ENCODE measurements at regions not wholly inside any gene's neighbourhood (a gene's known extent, or its start where the extent isn't known, plus 50 kb on each side); places are given as distances from the start of the nearest gene placed in this dataset.

DNA sequence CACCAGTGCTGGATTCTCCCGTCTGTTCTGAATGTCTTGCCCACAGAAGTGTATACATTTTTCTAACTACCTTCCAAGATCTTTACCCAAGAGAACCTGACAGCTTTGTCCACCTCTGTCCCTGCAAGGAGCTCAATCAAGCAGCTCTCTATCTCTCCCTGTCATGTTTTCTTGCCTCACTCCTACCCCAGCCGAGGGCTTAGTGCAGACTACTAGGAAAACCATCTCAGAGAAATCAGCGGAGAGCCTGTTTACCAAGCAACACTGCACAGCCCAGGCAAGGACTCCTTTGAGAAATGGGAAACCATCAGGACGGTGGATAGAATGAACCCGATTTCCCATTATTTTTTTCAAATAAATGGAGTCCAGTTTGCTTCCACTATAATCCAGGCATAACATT, 250.7 kb upstream of the JARID2 start:
- CTCF ChIA-PET (ENCODE audit: unreplicated experiment) = no interaction called here
- H3K9me3 ChIP-seq (ENCODE audit: low read length) = no peaks in the 10 kb centered on the region
- no peak overlapping the region for H2AFZ ChIP-seq (ENCODE audit: low read length)
- POLR2A ChIA-PET = no interaction called here
- no peaks in the 10 kb centered on the region for H3K79me2 ChIP-seq (ENCODE audit: insufficient read depth, low read depth, low read length)
- no peaks in the 10 kb centered on the region for H3K36me3 ChIP-seq (ENCODE audit: insufficient read depth, low read length)
- no peaks in the 10 kb centered on the region for H3K9me2 ChIP-seq (ENCODE audit: insufficient read depth, low read length)
- no peak for DNase-seq (ENCODE audit: low spot score)
- intact Hi-C loops (cut with micrococcal nuclease; ENCODE audit: unreplicated experiment) = no loop called here
- H3K27ac ChIP-seq (ENCODE audit: low read depth, low read length, poor library complexity, severe bottlenecking) = no peak overlapping the region
- H3K4me1 ChIP-seq (ENCODE audit: insufficient read depth, low read length, poor library complexity, severe bottlenecking) = no peaks in the 10 kb centered on the region
- TF ChIP-seq EZH2phosphoT487 (IDR thresholded peaks at IDR 0.05; ENCODE audit: borderline replicate concordance, low read depth, low read length) = no peak
- TF ChIP-seq, protein P1, sequence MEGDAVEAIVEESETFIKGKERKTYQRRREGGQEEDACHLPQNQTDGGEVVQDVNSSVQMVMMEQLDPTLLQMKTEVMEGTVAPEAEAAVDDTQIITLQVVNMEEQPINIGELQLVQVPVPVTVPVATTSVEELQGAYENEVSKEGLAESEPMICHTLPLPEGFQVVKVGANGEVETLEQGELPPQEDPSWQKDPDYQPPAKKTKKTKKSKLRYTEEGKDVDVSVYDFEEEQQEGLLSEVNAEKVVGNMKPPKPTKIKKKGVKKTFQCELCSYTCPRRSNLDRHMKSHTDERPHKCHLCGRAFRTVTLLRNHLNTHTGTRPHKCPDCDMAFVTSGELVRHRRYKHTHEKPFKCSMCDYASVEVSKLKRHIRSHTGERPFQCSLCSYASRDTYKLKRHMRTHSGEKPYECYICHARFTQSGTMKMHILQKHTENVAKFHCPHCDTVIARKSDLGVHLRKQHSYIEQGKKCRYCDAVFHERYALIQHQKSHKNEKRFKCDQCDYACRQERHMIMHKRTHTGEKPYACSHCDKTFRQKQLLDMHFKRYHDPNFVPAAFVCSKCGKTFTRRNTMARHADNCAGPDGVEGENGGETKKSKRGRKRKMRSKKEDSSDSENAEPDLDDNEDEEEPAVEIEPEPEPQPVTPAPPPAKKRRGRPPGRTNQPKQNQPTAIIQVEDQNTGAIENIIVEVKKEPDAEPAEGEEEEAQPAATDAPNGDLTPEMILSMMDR (conservative IDR thresholded peaks at IDR 0.05; ENCODE audit: low read length) = no peak
- no peaks in the 10 kb centered on the region for H4K20me1 ChIP-seq (ENCODE audit: insufficient read depth, low read length)
- H3K4me2 ChIP-seq (ENCODE audit: low read length) = no peak overlapping the region
- no peak overlapping the region for H3K4me3 ChIP-seq (ENCODE audit: low read depth, low read length, poor library complexity, severe bottlenecking)
- no TSS peak for BruUV-seq (replicated peaks)

DNA sequence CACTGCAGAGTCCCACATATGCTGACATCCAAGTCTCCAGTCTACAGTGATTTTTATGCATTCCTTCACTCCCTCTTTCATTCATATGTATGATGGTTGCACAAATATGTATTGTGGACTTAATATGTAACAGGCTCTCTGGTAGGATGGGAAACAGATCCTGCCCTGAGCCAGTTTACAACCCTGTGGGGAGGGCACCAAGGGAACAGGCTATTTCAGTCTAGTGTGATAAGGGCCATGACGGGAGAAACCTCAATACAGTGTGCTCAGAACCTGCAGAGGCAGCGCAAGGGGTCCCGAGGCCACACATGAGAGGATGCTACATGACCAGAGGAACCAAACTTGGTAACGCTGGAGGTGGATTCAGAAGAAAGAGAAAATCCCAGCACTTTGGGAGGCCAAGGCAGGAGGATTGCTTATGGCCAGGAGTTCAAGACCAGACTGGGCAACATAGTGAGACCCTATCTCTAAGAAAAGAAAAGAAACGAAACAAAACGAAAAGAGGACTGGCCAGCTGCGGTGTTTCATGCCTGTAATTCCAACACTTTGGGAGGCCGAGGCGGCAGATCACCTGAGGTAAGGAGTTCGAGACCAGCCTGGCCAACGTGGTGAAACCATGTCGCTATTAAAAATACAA, 249.8 kb upstream of the JARID2 start:
- ChIA-PET CTCF (ENCODE audit: unreplicated experiment) (no interaction called here), POLR2A (no interaction called here)
- Histone ChIP-seq H3K27ac (ENCODE audit: low read depth, low read length, poor library complexity, severe bottlenecking) (no peak overlapping the region), H3K4me1 (ENCODE audit: insufficient read depth, low read length, poor library complexity, severe bottlenecking) (no peaks in the 10 kb centered on the region), H3K79me2 (ENCODE audit: insufficient read depth, low read depth, low read length) (no peaks in the 10 kb centered on the region), H3K9me2 (ENCODE audit: insufficient read depth, low read length) (no peaks in the 10 kb centered on the region), H3K4me3 (ENCODE audit: low read depth, low read length, poor library complexity, severe bottlenecking) (no peak overlapping the region), H4K20me1 (ENCODE audit: insufficient read depth, low read length) (no peaks in the 10 kb centered on the region), H2AFZ (ENCODE audit: low read length) (no peak overlapping the region), H3K4me2 (ENCODE audit: low read length) (no peak overlapping the region), H3K36me3 (ENCODE audit: insufficient read depth, low read length) (no peaks in the 10 kb centered on the region), H3K9me3 (ENCODE audit: low read length) (no peaks in the 10 kb centered on the region)
- BruUV-seq (replicated peaks) = no TSS peak
- TF ChIP-seq EZH2phosphoT487 (IDR thresholded peaks at IDR 0.05; ENCODE audit: borderline replicate concordance, low read depth, low read length) = no peak
- TF ChIP-seq, protein P1 (conservative IDR thresholded peaks at IDR 0.05; ENCODE audit: low read length) = no peak
- intact Hi-C loops (cut with micrococcal nuclease; ENCODE audit: unreplicated experiment) = no loop called here
- DNase-seq (ENCODE audit: low spot score) = no peak

DNA sequence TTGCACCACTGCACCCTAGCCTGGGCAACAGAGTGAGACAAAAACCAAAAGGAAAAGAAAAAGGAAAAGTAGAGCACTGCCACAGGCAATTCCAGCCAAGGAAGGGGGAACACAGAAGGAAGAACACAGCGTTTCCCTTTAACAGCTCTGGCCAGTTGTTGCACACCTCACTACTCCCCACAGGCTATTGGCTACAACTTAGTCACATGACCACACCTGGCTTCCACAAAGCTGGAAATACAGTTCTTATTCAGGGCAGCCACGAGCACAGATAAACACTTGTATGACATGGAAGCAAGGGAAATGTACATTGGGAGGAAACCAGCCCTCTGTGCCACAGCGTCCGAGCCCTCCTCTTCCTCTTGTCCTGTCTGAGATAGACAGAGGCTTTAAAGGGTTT, 249.0 kb upstream of the JARID2 start:
- intact Hi-C loops (cut with micrococcal nuclease; ENCODE audit: unreplicated experiment) = no loop called here
- Histone ChIP-seq H3K36me3 (ENCODE audit: insufficient read depth, low read length) (no peaks in the 10 kb centered on the region), H3K27ac (ENCODE audit: low read depth, low read length, poor library complexity, severe bottlenecking) (no peak overlapping the region), H3K9me2 (ENCODE audit: insufficient read depth, low read length) (no peaks in the 10 kb centered on the region), H3K79me2 (ENCODE audit: insufficient read depth, low read depth, low read length) (no peaks in the 10 kb centered on the region), H3K9me3 (ENCODE audit: low read length) (no peaks in the 10 kb centered on the region), H3K4me3 (ENCODE audit: low read depth, low read length, poor library complexity, severe bottlenecking) (no peak overlapping the region), H3K4me1 (ENCODE audit: insufficient read depth, low read length, poor library complexity, severe bottlenecking) (no peaks in the 10 kb centered on the region), H3K4me2 (ENCODE audit: low read length) (no peak overlapping the region), H4K20me1 (ENCODE audit: insufficient read depth, low read length) (no peaks in the 10 kb centered on the region), H2AFZ (ENCODE audit: low read length) (no peak overlapping the region)
- CTCF ChIA-PET (ENCODE audit: unreplicated experiment) = no interaction called here
- POLR2A ChIA-PET = interaction anchor here (0.6 to 0.7 kb wide), 2 partner anchors 8 to 1950 kb away, joined by 3 read pairs; no protein-coding TSS in a partner anchor
- no peak for DNase-seq (ENCODE audit: low spot score)
- no TSS peak for BruUV-seq (replicated peaks)
- no peak for TF ChIP-seq EZH2phosphoT487 (IDR thresholded peaks at IDR 0.05; ENCODE audit: borderline replicate concordance, low read depth, low read length)
- TF ChIP-seq, protein P1 (conservative IDR thresholded peaks at IDR 0.05; ENCODE audit: low read length) = no peak
